ENCODE measurements at regions not wholly inside any gene's neighbourhood (a gene's known extent, or its start where the extent isn't known, plus 50 kb on each side); places are given as distances from the start of the nearest gene placed in this dataset.
"Not testable (repeated sequence)": the region's sequence is repeated elsewhere in the genome, so short reads cannot be mapped to it uniquely, and the experiment has no call there.

DNA sequence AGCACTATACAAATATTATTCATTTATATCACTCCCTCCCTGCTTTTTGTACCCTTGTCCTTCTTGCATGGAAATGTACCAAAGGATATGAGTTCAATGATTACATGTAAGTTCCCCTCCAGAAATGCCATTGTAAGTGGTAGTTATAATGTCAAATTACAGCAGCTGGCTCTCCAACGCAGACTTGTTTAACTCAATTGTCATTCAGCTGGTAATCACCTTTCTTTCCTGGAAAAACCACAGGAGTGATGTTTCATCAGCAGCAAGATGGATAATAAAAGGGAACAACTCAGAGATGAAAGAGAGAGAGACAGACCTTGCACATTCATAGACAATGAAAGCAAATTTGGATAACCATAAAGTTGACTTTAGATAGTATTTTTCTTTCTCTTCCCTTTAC, 578.6 kb upstream of the PBX1 start:
- DNase-seq, result no peak
- in situ Hi-C loops (cut with MboI; ENCODE audit: low sequenced_read_pairs in 4 of 4), result no loop called here
- ATAC-seq, result no peak
- Histone ChIP-seq H3K4me1 (no peaks in the 10 kb centered on the region), H3K36me3 (no peaks in the 10 kb centered on the region), H3K9me3 (no peaks in the 10 kb centered on the region), H3K27ac (no peak overlapping the region), H3K27me3 (no peaks in the 10 kb centered on the region), H3K4me3 (no peak overlapping the region)
- TF ChIP-seq, protein P1, sequence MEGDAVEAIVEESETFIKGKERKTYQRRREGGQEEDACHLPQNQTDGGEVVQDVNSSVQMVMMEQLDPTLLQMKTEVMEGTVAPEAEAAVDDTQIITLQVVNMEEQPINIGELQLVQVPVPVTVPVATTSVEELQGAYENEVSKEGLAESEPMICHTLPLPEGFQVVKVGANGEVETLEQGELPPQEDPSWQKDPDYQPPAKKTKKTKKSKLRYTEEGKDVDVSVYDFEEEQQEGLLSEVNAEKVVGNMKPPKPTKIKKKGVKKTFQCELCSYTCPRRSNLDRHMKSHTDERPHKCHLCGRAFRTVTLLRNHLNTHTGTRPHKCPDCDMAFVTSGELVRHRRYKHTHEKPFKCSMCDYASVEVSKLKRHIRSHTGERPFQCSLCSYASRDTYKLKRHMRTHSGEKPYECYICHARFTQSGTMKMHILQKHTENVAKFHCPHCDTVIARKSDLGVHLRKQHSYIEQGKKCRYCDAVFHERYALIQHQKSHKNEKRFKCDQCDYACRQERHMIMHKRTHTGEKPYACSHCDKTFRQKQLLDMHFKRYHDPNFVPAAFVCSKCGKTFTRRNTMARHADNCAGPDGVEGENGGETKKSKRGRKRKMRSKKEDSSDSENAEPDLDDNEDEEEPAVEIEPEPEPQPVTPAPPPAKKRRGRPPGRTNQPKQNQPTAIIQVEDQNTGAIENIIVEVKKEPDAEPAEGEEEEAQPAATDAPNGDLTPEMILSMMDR (IDR thresholded peaks at IDR 0.05 in 4 of 5, conservative IDR thresholded peaks at IDR 0.05 in 1 of 5), result no peak
- TF ChIP-seq POLR2A (IDR thresholded peaks at IDR 0.05), result no peak
- intact Hi-C loops (cut with DNase I; ENCODE audit: low total_unique reads), result no loop called here

DNA sequence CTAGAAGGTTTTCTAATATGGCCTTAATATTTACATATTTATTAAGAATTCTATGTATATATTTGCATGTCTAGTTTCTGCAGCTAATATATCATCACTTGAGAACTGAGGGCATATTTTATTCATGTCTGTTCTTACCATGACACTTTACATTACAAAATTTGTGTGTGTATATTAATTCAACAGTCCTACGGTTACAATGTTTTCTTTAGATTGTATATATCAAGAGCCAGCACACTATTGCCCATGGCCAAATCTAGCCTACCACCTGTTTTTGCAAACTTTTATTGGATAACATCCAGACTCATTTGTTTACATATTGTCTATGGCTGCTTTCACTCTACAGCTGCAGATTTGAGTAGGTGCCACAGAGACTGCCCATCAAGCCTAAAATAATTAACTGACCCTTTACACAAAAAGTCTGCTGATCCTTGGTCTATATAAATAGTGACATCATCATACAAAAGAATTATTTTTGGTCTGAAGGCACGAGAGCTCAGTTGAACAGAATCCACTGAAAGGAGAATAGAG, 577.4 kb upstream of the PBX1 start:
- DNase-seq, result no peak
- Histone ChIP-seq H3K4me3 (no peak overlapping the region), H3K27ac (no peak overlapping the region), H3K9me3 (no peaks in the 10 kb centered on the region), H3K27me3 (no peaks in the 10 kb centered on the region), H3K36me3 (no peaks in the 10 kb centered on the region), H3K4me1 (no peaks in the 10 kb centered on the region)
- TF ChIP-seq, protein P1 (IDR thresholded peaks at IDR 0.05 in 4 of 5, conservative IDR thresholded peaks at IDR 0.05 in 1 of 5), result no peak
- no peak for TF ChIP-seq POLR2A (IDR thresholded peaks at IDR 0.05)
- in situ Hi-C loops (cut with MboI; ENCODE audit: low sequenced_read_pairs in 4 of 4), result no loop called here
- no peak for ATAC-seq
- intact Hi-C loops (cut with DNase I; ENCODE audit: low total_unique reads), result no loop called here

- ATAC-seq, result no peak
- no peak for DNase-seq
- Histone ChIP-seq H3K4me3 (no peak overlapping the region), H3K27me3 (no peaks in the 10 kb centered on the region), H3K27ac (no peak overlapping the region), H3K4me1 (no peaks in the 10 kb centered on the region), H3K9me3 (no peaks in the 10 kb centered on the region), H3K36me3 (no peaks in the 10 kb centered on the region)
- in situ Hi-C loops (cut with MboI; ENCODE audit: low sequenced_read_pairs in 4 of 4) (no loop called here), intact Hi-C loops (cut with DNase I; ENCODE audit: low total_unique reads) (no loop called here)
- TF ChIP-seq, protein P1 (IDR thresholded peaks at IDR 0.05 in 4 of 5, conservative IDR thresholded peaks at IDR 0.05 in 1 of 5), result no peak
- TF ChIP-seq POLR2A (IDR thresholded peaks at IDR 0.05), result no peak
Observed at GRCh38 chr1:163983097-163983496, 575.9 kb upstream of the PBX1 start.

GRCh38 chr1:163985700-163986099, 573.3 kb upstream of the PBX1 start:
- Histone ChIP-seq H3K27me3 (no peaks in the 10 kb centered on the region), H3K9me3 (no peaks in the 10 kb centered on the region), H3K27ac (no peak overlapping the region), H3K4me3 (no peak overlapping the region), H3K4me1 (no peaks in the 10 kb centered on the region), H3K36me3 (no peaks in the 10 kb centered on the region)
- no peak for ATAC-seq
- TF ChIP-seq POLR2A (IDR thresholded peaks at IDR 0.05), result no peak
- TF ChIP-seq, protein P1 (IDR thresholded peaks at IDR 0.05 in 4 of 5, conservative IDR thresholded peaks at IDR 0.05 in 1 of 5), result no peak
- DNase-seq, result no peak
- intact Hi-C loops (cut with DNase I; ENCODE audit: low total_unique reads), result no loop called here
- in situ Hi-C loops (cut with MboI; ENCODE audit: low sequenced_read_pairs in 4 of 4), result no loop called here

DNA sequence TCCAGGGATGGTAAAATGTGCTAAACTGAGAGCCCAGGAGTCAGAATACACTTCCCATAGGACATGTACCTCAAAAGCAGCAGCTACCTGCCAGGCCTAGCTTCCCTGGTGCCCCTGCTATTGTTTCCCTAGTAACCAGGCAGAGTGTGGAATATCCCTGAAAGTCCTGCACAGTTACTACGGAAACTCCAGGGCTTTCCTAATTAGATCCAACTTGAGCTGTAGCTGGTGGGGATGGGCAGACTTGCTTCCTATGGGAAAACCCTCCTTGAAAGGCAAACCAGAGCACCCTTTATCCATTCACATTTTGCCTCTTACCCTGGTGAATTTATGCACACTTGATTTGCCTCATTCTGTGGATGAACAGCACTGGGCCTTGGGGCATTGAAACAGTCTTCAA, 559.9 kb upstream of the PBX1 start:
- H3K27ac ChIP-seq, result no peak overlapping the region
- intact Hi-C loops (cut with DNase I; ENCODE audit: low total_unique reads), result no loop called here
- H3K4me3 ChIP-seq, result no peak overlapping the region
- TF ChIP-seq POLR2A (IDR thresholded peaks at IDR 0.05), result no peak
- TF ChIP-seq, protein P1 (IDR thresholded peaks at IDR 0.05 in 4 of 5, conservative IDR thresholded peaks at IDR 0.05 in 1 of 5), result no peak
- no peaks in the 10 kb centered on the region for H3K4me1 ChIP-seq
- H3K36me3 ChIP-seq, result no peaks in the 10 kb centered on the region
- no peak for ATAC-seq
- H3K27me3 ChIP-seq, result no peaks in the 10 kb centered on the region
- DNase-seq, result no peak
- in situ Hi-C loops (cut with MboI; ENCODE audit: low sequenced_read_pairs in 4 of 4), result no loop called here
- H3K9me3 ChIP-seq, result no peaks in the 10 kb centered on the region

GRCh38 chr1:164006186-164006585, 552.8 kb upstream of the PBX1 start:
- H3K4me1 ChIP-seq; DNase-seq; in situ Hi-C loops (cut with MboI; ENCODE audit: low sequenced_read_pairs in 4 of 4); H3K4me3 ChIP-seq; H3K27me3 ChIP-seq; ATAC-seq; H3K9me3 ChIP-seq; H3K27ac ChIP-seq; H3K36me3 ChIP-seq; intact Hi-C loops (cut with DNase I; ENCODE audit: low total_unique reads): not testable (repeated sequence)

Data from gastrocnemius medialis (tissue), 4 donors.